H9 (cell line): ENCODE measurements at regions not wholly inside any gene's neighbourhood (a gene's known extent, or its start where the extent isn't known, plus 50 kb on each side); places are given as distances from the start of the nearest gene placed in this dataset.

ENCODE experiments used
- DNase-seq: peaks from one replicate; pipeline ENCODE4 v3.0.0-alpha.2; 2017
- H2AFZ ChIP-seq: one replicate; pipeline ENCODE4 v1.6.1; 2013; ENCODE audit warnings: mild to moderate bottlenecking, low read length, control low read depth, moderate library complexity
- H2AK5ac ChIP-seq: 2 replicates; pipeline ENCODE4 v1.6.1; 2013; ENCODE audit warnings: low read length, control low read depth, mixed read lengths; ENCODE audit not compliant: insufficient read length
- H2BK120ac ChIP-seq: one replicate; pipeline ENCODE4 v1.6.1; 2013; ENCODE audit warnings: low read depth, mild to moderate bottlenecking, low read length, control low read depth, inconsistent platforms; ENCODE audit not compliant: poor library complexity, severe bottlenecking
- H2BK12ac ChIP-seq: 2 replicates; pipeline ENCODE4 v1.6.1; 2013; ENCODE audit warnings: low read length, control low read depth, mixed read lengths, low read depth; ENCODE audit not compliant: insufficient read length
- H2BK15ac ChIP-seq: 2 replicates; pipeline ENCODE4 v1.6.1; 2013; ENCODE audit warnings: low read depth, low read length, control low read depth
- H2BK20ac ChIP-seq: one replicate; pipeline ENCODE4 v1.6.1; 2013; ENCODE audit warnings: low read depth, mild to moderate bottlenecking, low read length, control low read depth, inconsistent platforms; ENCODE audit not compliant: poor library complexity, severe bottlenecking
- H2BK5ac ChIP-seq: 2 replicates; pipeline ENCODE4 v1.6.1; 2013; ENCODE audit warnings: low read length, control low read depth, mixed read lengths; ENCODE audit not compliant: insufficient read length
- H3K14ac ChIP-seq: 2 replicates; pipeline ENCODE4 v1.6.1; 2013; ENCODE audit warnings: low read length, control low read depth; ENCODE audit not compliant: insufficient read depth
- H3K18ac ChIP-seq: 2 replicates; pipeline ENCODE4 v1.6.1; 2013; ENCODE audit warnings: low read depth, mild to moderate bottlenecking, mixed read lengths, low read length, control low read depth; ENCODE audit not compliant: insufficient read length
- H3K23ac ChIP-seq: 2 replicates; pipeline ENCODE4 v1.6.1; 2013; ENCODE audit warnings: low read length, control low read depth, mixed read lengths, low read depth; ENCODE audit not compliant: insufficient read length
- H3K23me2 ChIP-seq: 2 replicates; pipeline ENCODE4 v1.6.1; 2013; ENCODE audit warnings: low read depth, mild to moderate bottlenecking, mixed read lengths, low read length, control low read depth; ENCODE audit not compliant: insufficient read length, poor library complexity, severe bottlenecking
- H3K27ac ChIP-seq: 2 replicates; pipeline ENCODE4 v1.5.1; 2013; ENCODE audit warnings: low read length, control low read depth, mixed read lengths, low read depth; ENCODE audit not compliant: insufficient read length
- H3K27me3 ChIP-seq: 2 replicates; pipeline ENCODE4 v1.6.1; 2013; ENCODE audit warnings: low read length, control low read depth, inconsistent platforms; ENCODE audit not compliant: insufficient read depth
- H3K4ac ChIP-seq: 2 replicates; pipeline ENCODE4 v1.6.1; 2013; ENCODE audit warnings: low read depth, mild to moderate bottlenecking, control low read depth, inconsistent platforms, low read length, moderate library complexity
- H3K4me1 ChIP-seq: 2 replicates; pipeline ENCODE4 v1.6.1; 2013; ENCODE audit warnings: low read length, control low read depth, inconsistent platforms; ENCODE audit not compliant: insufficient read depth
- H3K4me2 ChIP-seq: 2 replicates; pipeline ENCODE4 v1.6.1; 2013; ENCODE audit warnings: low read length, control low read depth, mixed read lengths; ENCODE audit not compliant: insufficient read length, insufficient read depth
- H3K56ac ChIP-seq: 2 replicates; pipeline ENCODE4 v1.6.1; 2013; ENCODE audit warnings: low read depth, mild to moderate bottlenecking, mixed read lengths, low read length, control low read depth; ENCODE audit not compliant: insufficient read length
- H3K79me1 ChIP-seq: 2 replicates; pipeline ENCODE4 v1.6.1; 2013; ENCODE audit warnings: low read depth, mild to moderate bottlenecking, moderate library complexity, low read length, control low read depth, inconsistent platforms; ENCODE audit not compliant: insufficient read depth, poor library complexity, severe bottlenecking
- H3K79me2 ChIP-seq: 2 replicates; pipeline ENCODE4 v1.6.1; 2013; ENCODE audit warnings: low read length, control low read depth, inconsistent platforms; ENCODE audit not compliant: insufficient read depth
- H3K9ac ChIP-seq: 2 replicates; pipeline ENCODE4 v1.6.1; 2013; ENCODE audit warnings: low read length, control low read depth, mixed read lengths; ENCODE audit not compliant: insufficient read length; ENCODE audit errors: extremely low read depth
- H3K9me3 ChIP-seq: one replicate; pipeline ENCODE4 v1.6.1; 2013; ENCODE audit warnings: low read depth, low read length, inconsistent platforms; ENCODE audit not compliant: control insufficient read depth
- H3T11ph ChIP-seq: one replicate; pipeline ENCODE4 v1.6.1; 2013; ENCODE audit warnings: mild to moderate bottlenecking, low read length, control low read depth, inconsistent platforms
- H4K20me1 ChIP-seq: one replicate; pipeline ENCODE4 v1.6.1; 2013; ENCODE audit not compliant: control insufficient read depth, insufficient read length, insufficient read depth
- H4K5ac ChIP-seq: 2 replicates; pipeline ENCODE4 v1.6.1; 2013; ENCODE audit warnings: low read depth, mild to moderate bottlenecking, mixed read lengths, low read length, control low read depth; ENCODE audit not compliant: insufficient read length
- H4K8ac ChIP-seq: replicated peaks from 2 replicates; pipeline ENCODE4 v1.6.1; 2013; ENCODE audit warnings: low read length, control low read depth, mixed read lengths, low read depth; ENCODE audit not compliant: insufficient read length
- H4K91ac ChIP-seq: 2 replicates; pipeline ENCODE4 v1.6.1; 2013; ENCODE audit warnings: low read depth, mild to moderate bottlenecking, moderate library complexity, mixed read lengths, low read length, control low read depth; ENCODE audit not compliant: insufficient read length
- H3K27ac Mint-ChIP-seq, 3 experiments: 2 replicates in 2 of 3; 3 replicates in 1 of 3; pipeline ENCODE4 v1.8.0; 2020 to 2021; ENCODE audit warnings: mixed read lengths in 3 of 3, mild to moderate bottlenecking in 1 of 3, moderate library complexity in 1 of 3
- H3K27me3 Mint-ChIP-seq: 2 replicates; pipeline ENCODE4 v1.8.0; 2021; ENCODE audit warnings: low read depth, mild to moderate bottlenecking, moderate library complexity, mixed read lengths
- H3K36me3 Mint-ChIP-seq, 3 experiments: 2 replicates in 2 of 3; 3 replicates in 1 of 3; pipeline ENCODE4 v1.8.0; 2020 to 2021; ENCODE audit warnings: low read depth in 3 of 3, mixed read lengths in 3 of 3; ENCODE audit not compliant: insufficient read depth in 1 of 3
- H3K4me1 Mint-ChIP-seq, 2 experiments: 2 replicates each; pipeline ENCODE4 v1.8.0; 2020; ENCODE audit warnings: mixed read lengths in 2 of 2
- H3K4me3 Mint-ChIP-seq, 2 experiments: 2 replicates in 1 of 2; 3 replicates in 1 of 2; pipeline ENCODE4 v1.8.0; 2020 to 2021; ENCODE audit warnings: mild to moderate bottlenecking in 2 of 2, mixed read lengths in 2 of 2, moderate library complexity in 1 of 2
- H3K9me3 Mint-ChIP-seq, 2 experiments: 2 replicates in 1 of 2; 3 replicates in 1 of 2; pipeline ENCODE4 v1.8.0; 2020; ENCODE audit warnings: mild to moderate bottlenecking in 2 of 2, mixed read lengths in 2 of 2, moderate library complexity in 1 of 2
- CTCF ChIP-seq: fragments of 200-600 bp; sonication (generic); conservative IDR thresholded peaks from 3 replicates; pipeline ENCODE4 v1.8.0; 2021; ENCODE audit warnings: antibody characterized with exemption, mild to moderate bottlenecking
- WGBS: extraction: QIAGEN DNeasy Blood & Tissue Kit; methylation state at CpG from one replicate; pipeline ENCODE4 v1.1.7; 2013; ENCODE audit warnings: missing lambda C conversion rate, low lambda C conversion rate, mixed read lengths; ENCODE audit not compliant: insufficient read length; ENCODE audit errors: extremely low coverage; 5-methylcytosine and 5-hydroxymethylcytosine counted together

GRCh38 chr6:98583506-98583905 is 250.9 kb upstream of the POU3F2 start:
- Histone ChIP-seq H2BK5ac (no peak overlapping the region), H4K91ac (no peak overlapping the region), H2BK12ac (no peak overlapping the region), H3K79me2 (no peaks in the 10 kb centered on the region), H3K18ac (no peak overlapping the region), H3K79me1 (no peaks in the 10 kb centered on the region), H2AFZ (no peak overlapping the region), H3K9me3 (no peaks in the 10 kb centered on the region), H3K9ac (no peak overlapping the region), H2BK15ac (no peak overlapping the region), H3K23me2 (no peaks in the 10 kb centered on the region), H3K27ac (no peak overlapping the region), H3K4me2 (no peak overlapping the region), H4K5ac (no peak overlapping the region), H3K4me1 (no peaks in the 10 kb centered on the region), H3K27me3 (no peaks in the 10 kb centered on the region), H3K23ac (no peak overlapping the region), H4K8ac (no peak overlapping the region), H2BK20ac (no peak overlapping the region), H3T11ph (no peak overlapping the region), H4K20me1 (no peaks in the 10 kb centered on the region), H3K4ac (no peak overlapping the region), H3K14ac (no peak overlapping the region), H2BK120ac (no peak overlapping the region), H3K56ac (no peak overlapping the region), H2AK5ac (no peak overlapping the region)
- no peaks in the 10 kb centered on the region for H3K9me3 Mint-ChIP-seq
- no peak overlapping the region for H3K4me3 Mint-ChIP-seq
- no peak for DNase-seq
- H3K27me3 Mint-ChIP-seq: no peaks in the 10 kb centered on the region; the same call in 1 of the 2 replicates
- no peaks in the 10 kb centered on the region for H3K36me3 Mint-ChIP-seq
- H3K27ac Mint-ChIP-seq: no peak overlapping the region
- H3K4me1 Mint-ChIP-seq: peaks cover 9 to 15% of the 10 kb centered on the region in 2 experiments
- no peak for TF ChIP-seq CTCF
- no CpG with 5 or more reads among the region's 1 CpG for WGBS
